ENCODE measurements at regions not wholly inside any gene's neighbourhood (a gene's known extent, or its start where the extent isn't known, plus 50 kb on each side); places are given as distances from the start of the nearest gene placed in this dataset.
"Not testable (repeated sequence)": the region's sequence is repeated elsewhere in the genome, so short reads cannot be mapped to it uniquely, and the experiment has no call there.

DNA sequence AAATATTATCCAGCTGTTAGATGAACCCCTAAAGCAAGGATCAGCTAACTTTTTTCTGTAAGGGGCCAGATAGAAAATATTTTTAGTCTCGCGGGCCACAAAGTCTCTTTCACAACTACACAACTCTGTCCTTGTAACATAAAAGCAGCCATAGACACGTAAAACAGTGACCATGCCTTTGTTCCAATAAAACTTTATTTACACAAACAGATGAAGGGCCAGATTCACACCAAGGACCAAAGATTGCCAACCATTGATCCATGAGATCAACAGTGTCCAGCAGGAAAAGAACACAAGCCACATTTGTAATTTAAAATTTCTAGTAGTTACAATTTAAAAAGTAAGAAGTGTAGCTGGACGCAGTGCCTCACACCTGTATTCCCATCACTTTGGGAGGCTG is 109.7 kb downstream of the PHETA1 start:
- WGBS: 84% methylated on average over 4 of the region's 4 CpGs
- Histone ChIP-seq H3K4me3 (ENCODE audit: low read depth in 1 of 3, low read length in 3 of 3) (no peak overlapping the region), H3K36me3 (ENCODE audit: control insufficient read depth in 4 of 4, insufficient read depth in 3 of 4, low read depth in 1 of 4, low read length in 3 of 4) (peaks cover 0 to 23% (median 8%) of the 10 kb centered on the region in 4 donors), H3K4me1 (ENCODE audit: control insufficient read depth in 4 of 4, insufficient read depth in 4 of 4, low read length in 3 of 4) (no peaks in the 10 kb centered on the region), H3K27me3 (ENCODE audit: control insufficient read depth in 4 of 4, insufficient read depth in 4 of 4, low read length in 3 of 4) (no peaks in the 10 kb centered on the region), H3K9ac (ENCODE audit: low read depth in 1 of 2, low read length in 2 of 2) (no peak overlapping the region), H3K9me3 (ENCODE audit: control insufficient read depth in 4 of 4, low read length in 3 of 4) (no peaks in the 10 kb centered on the region), H3K27ac (ENCODE audit: low read depth in 1 of 2, low read length in 2 of 2) (no peak overlapping the region)
- DNase-seq (ENCODE audit: low spot score): no peak
- TF ChIP-seq TAF1 (conservative IDR thresholded peaks at IDR 0.05) (no peak), JUND (IDR thresholded peaks at IDR 0.05) (no peak), SP1 (IDR thresholded peaks at IDR 0.05) (no peak), FOXA2 (IDR thresholded peaks at IDR 0.05) (no peak), HNF4G (IDR thresholded peaks at IDR 0.05) (no peak), GABPA (IDR thresholded peaks at IDR 0.05 in 1 of 2, conservative IDR thresholded peaks at IDR 0.05 in 1 of 2) (no peak), EGR1 (IDR thresholded peaks at IDR 0.05; ENCODE audit: low read depth in 2 of 2) (no peak), RAD21 (IDR thresholded peaks at IDR 0.05) (no peak), NR2F2 (IDR thresholded peaks at IDR 0.05) (no peak), FOXA1 (IDR thresholded peaks at IDR 0.05) (no peak), YY1 (IDR thresholded peaks at IDR 0.05) (no peak), RXRA (IDR thresholded peaks at IDR 0.05) (no peak), HNF4A (conservative IDR thresholded peaks at IDR 0.05) (no peak)
- TF ChIP-seq, protein P1, sequence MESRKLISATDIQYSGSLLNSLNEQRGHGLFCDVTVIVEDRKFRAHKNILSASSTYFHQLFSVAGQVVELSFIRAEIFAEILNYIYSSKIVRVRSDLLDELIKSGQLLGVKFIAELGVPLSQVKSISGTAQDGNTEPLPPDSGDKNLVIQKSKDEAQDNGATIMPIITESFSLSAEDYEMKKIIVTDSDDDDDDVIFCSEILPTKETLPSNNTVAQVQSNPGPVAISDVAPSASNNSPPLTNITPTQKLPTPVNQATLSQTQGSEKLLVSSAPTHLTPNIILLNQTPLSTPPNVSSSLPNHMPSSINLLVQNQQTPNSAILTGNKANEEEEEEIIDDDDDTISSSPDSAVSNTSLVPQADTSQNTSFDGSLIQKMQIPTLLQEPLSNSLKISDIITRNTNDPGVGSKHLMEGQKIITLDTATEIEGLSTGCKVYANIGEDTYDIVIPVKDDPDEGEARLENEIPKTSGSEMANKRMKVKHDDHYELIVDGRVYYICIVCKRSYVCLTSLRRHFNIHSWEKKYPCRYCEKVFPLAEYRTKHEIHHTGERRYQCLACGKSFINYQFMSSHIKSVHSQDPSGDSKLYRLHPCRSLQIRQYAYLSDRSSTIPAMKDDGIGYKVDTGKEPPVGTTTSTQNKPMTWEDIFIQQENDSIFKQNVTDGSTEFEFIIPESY (IDR thresholded peaks at IDR 0.05): no peak
- TF ChIP-seq, protein P2, sequence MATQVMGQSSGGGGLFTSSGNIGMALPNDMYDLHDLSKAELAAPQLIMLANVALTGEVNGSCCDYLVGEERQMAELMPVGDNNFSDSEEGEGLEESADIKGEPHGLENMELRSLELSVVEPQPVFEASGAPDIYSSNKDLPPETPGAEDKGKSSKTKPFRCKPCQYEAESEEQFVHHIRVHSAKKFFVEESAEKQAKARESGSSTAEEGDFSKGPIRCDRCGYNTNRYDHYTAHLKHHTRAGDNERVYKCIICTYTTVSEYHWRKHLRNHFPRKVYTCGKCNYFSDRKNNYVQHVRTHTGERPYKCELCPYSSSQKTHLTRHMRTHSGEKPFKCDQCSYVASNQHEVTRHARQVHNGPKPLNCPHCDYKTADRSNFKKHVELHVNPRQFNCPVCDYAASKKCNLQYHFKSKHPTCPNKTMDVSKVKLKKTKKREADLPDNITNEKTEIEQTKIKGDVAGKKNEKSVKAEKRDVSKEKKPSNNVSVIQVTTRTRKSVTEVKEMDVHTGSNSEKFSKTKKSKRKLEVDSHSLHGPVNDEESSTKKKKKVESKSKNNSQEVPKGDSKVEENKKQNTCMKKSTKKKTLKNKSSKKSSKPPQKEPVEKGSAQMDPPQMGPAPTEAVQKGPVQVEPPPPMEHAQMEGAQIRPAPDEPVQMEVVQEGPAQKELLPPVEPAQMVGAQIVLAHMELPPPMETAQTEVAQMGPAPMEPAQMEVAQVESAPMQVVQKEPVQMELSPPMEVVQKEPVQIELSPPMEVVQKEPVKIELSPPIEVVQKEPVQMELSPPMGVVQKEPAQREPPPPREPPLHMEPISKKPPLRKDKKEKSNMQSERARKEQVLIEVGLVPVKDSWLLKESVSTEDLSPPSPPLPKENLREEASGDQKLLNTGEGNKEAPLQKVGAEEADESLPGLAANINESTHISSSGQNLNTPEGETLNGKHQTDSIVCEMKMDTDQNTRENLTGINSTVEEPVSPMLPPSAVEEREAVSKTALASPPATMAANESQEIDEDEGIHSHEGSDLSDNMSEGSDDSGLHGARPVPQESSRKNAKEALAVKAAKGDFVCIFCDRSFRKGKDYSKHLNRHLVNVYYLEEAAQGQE (IDR thresholded peaks at IDR 0.05): no peak
- TF ChIP-seq, protein P3, sequence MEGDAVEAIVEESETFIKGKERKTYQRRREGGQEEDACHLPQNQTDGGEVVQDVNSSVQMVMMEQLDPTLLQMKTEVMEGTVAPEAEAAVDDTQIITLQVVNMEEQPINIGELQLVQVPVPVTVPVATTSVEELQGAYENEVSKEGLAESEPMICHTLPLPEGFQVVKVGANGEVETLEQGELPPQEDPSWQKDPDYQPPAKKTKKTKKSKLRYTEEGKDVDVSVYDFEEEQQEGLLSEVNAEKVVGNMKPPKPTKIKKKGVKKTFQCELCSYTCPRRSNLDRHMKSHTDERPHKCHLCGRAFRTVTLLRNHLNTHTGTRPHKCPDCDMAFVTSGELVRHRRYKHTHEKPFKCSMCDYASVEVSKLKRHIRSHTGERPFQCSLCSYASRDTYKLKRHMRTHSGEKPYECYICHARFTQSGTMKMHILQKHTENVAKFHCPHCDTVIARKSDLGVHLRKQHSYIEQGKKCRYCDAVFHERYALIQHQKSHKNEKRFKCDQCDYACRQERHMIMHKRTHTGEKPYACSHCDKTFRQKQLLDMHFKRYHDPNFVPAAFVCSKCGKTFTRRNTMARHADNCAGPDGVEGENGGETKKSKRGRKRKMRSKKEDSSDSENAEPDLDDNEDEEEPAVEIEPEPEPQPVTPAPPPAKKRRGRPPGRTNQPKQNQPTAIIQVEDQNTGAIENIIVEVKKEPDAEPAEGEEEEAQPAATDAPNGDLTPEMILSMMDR (IDR thresholded peaks at IDR 0.05; ENCODE audit: low read depth, low read length, missing input control): no peak
- TF ChIP-seq, protein P4, sequence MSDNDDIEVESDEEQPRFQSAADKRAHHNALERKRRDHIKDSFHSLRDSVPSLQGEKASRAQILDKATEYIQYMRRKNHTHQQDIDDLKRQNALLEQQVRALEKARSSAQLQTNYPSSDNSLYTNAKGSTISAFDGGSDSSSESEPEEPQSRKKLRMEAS (IDR thresholded peaks at IDR 0.05): no peak
- TF ChIP-seq, protein P5, sequence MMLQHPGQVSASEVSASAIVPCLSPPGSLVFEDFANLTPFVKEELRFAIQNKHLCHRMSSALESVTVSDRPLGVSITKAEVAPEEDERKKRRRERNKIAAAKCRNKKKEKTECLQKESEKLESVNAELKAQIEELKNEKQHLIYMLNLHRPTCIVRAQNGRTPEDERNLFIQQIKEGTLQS (IDR thresholded peaks at IDR 0.05): no peak

DNA sequence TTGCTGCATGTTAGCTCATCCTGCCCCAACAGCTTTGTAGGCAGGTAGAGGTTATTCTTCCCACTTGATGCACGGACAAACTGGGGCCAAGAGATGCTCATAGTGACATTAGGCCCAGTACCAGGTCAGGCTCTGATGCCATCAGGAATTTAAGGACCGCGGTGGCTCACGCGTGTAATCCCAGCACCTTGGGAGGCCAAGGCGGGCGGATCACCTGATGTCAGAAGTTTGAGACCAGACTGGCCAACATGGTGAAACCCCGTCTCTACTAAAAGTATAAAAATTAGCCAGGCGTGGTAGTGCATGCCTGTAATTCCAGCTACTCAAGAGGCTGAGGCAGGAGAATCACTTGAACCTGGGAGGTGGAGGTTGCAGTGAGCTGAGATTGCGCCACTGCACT is 110.8 kb downstream of the PHETA1 start:
- 97% methylated on average over 10 of the region's 10 CpGs for whole genome bisulfite sequencing

More for the DNA sequence above, 110.8 kb downstream of the PHETA1 start:
- H3K9me3 ChIP-seq (ENCODE audit: control insufficient read depth in 4 of 4, low read length in 3 of 4); H3K9ac ChIP-seq (ENCODE audit: low read depth in 1 of 2, low read length in 2 of 2); DNase-seq (ENCODE audit: low spot score); H3K27ac ChIP-seq (ENCODE audit: low read depth in 1 of 2, low read length in 2 of 2); H3K27me3 ChIP-seq (ENCODE audit: control insufficient read depth in 4 of 4, insufficient read depth in 4 of 4, low read length in 3 of 4); H3K4me1 ChIP-seq (ENCODE audit: control insufficient read depth in 4 of 4, insufficient read depth in 4 of 4, low read length in 3 of 4); H3K4me3 ChIP-seq (ENCODE audit: low read depth in 1 of 3, low read length in 3 of 3): not testable (repeated sequence)
- H3K36me3 ChIP-seq (ENCODE audit: control insufficient read depth in 4 of 4, insufficient read depth in 3 of 4, low read depth in 1 of 4, low read length in 3 of 4): peaks cover 0 to 18% (median 6%) of the 10 kb centered on the region in 4 donors
